Activated T-helper 2 cell treated with anti-CD3 and anti-CD28 coated beads, Interferon-gamma antibody, Interleukin-2, Interleukin-4, amounts not matched to agents 10 μg/mL and 5 μg/mL and 100 μg/mL, durations not matched to agents 14 hours and 24 hours and 36 hours (primary cell): ENCODE measurements at regions not wholly inside any gene's neighbourhood (a gene's known extent, or its start where the extent isn't known, plus 50 kb on each side); places are given as distances from the start of the nearest gene placed in this dataset.

Source experiments
- DNase-seq: peaks from one replicate; pipeline ENCODE4 v3.0.0; 2021; ENCODE audit warnings: low spot score
- H3K27ac Mint-ChIP-seq: one replicate; pipeline ENCODE4 v1.8.0; 2021; ENCODE audit warnings: mixed read lengths
- H3K27me3 Mint-ChIP-seq: one replicate; pipeline ENCODE4 v1.8.0; 2021; ENCODE audit warnings: low read depth, mixed read lengths
- H3K36me3 Mint-ChIP-seq: one replicate; pipeline ENCODE4 v1.8.0; 2021; ENCODE audit warnings: low read depth, mixed read lengths
- H3K4me1 Mint-ChIP-seq: one replicate; pipeline ENCODE4 v1.8.0; 2021; ENCODE audit warnings: low read depth, mixed read lengths
- H3K4me3 Mint-ChIP-seq: one replicate; pipeline ENCODE4 v1.8.0; 2021; ENCODE audit warnings: low read depth, mild to moderate bottlenecking, moderate library complexity, mixed read lengths
- H3K9me3 Mint-ChIP-seq: one replicate; pipeline ENCODE4 v1.8.0; 2021; ENCODE audit warnings: mixed read lengths
- intact Hi-C: fragments of 100-400 bp; cut with micrococcal nuclease; formaldehyde crosslinking; loops from one replicate; pipeline ENCODE4 v1.15.1; 2023

- no peak overlapping the region for H3K27ac Mint-ChIP-seq
- no peak overlapping the region for H3K4me3 Mint-ChIP-seq
Measured at GRCh38 chr1:221289103-221289502, 409.9 kb downstream of the HLX start.

GRCh38 chr1:221290669-221291068 is 411.4 kb downstream of the HLX start:
- intact Hi-C loops = no loop called here
- DNase-seq = no peak
- H3K27ac Mint-ChIP-seq = no peak overlapping the region

More at GRCh38 chr1:221289103-221289502, 409.9 kb downstream of the HLX start:
- Mint-ChIP-seq H3K36me3 (no peaks in the 10 kb centered on the region), H3K4me1 (peaks cover 6% of the 10 kb centered on the region), H3K9me3 (no peaks in the 10 kb centered on the region), H3K27me3 (no peaks in the 10 kb centered on the region)
- intact Hi-C loops = no loop called here
- DNase-seq = no peak

GRCh38 chr1:221291113-221291512 is 411.9 kb downstream of the HLX start:
- Mint-ChIP-seq H3K4me3 (no peak overlapping the region), H3K9me3 (no peaks in the 10 kb centered on the region), H3K27me3 (no peaks in the 10 kb centered on the region), H3K4me1 (peaks cover 6% of the 10 kb centered on the region), H3K36me3 (no peaks in the 10 kb centered on the region), H3K27ac (no peak overlapping the region)
- intact Hi-C loops = no loop called here
- DNase-seq = no peak

More at GRCh38 chr1:221290669-221291068, 411.4 kb downstream of the HLX start:
- Mint-ChIP-seq H3K36me3 (no peaks in the 10 kb centered on the region), H3K9me3 (no peaks in the 10 kb centered on the region), H3K27me3 (no peaks in the 10 kb centered on the region), H3K4me1 (peaks cover 6% of the 10 kb centered on the region), H3K4me3 (no peak overlapping the region)

- intact Hi-C loops = no loop called here
- Mint-ChIP-seq H3K36me3 (no peaks in the 10 kb centered on the region), H3K27ac (no peak overlapping the region), H3K9me3 (no peaks in the 10 kb centered on the region), H3K27me3 (no peaks in the 10 kb centered on the region), H3K4me1 (peaks cover 6% of the 10 kb centered on the region), H3K4me3 (no peak overlapping the region)
- no peak for DNase-seq
Measured at GRCh38 chr1:221292652-221293051, 413.4 kb downstream of the HLX start.

- Mint-ChIP-seq H3K4me1 (peaks cover 6% of the 10 kb centered on the region), H3K9me3 (no peaks in the 10 kb centered on the region), H3K27ac (no peak overlapping the region), H3K4me3 (no peak overlapping the region), H3K36me3 (no peaks in the 10 kb centered on the region), H3K27me3 (no peaks in the 10 kb centered on the region)
- intact Hi-C loops = no loop called here
- no peak for DNase-seq
Measured at GRCh38 chr1:221294242-221294641, 415.0 kb downstream of the HLX start.

- peaks cover 4% of the 10 kb centered on the region for H3K27me3 Mint-ChIP-seq
- DNase-seq = no peak
- intact Hi-C loops = no loop called here
- H3K27ac Mint-ChIP-seq = no peak overlapping the region
- no peaks in the 10 kb centered on the region for H3K9me3 Mint-ChIP-seq
- no peaks in the 10 kb centered on the region for H3K36me3 Mint-ChIP-seq
- H3K4me1 Mint-ChIP-seq = no peaks in the 10 kb centered on the region
- no peak overlapping the region for H3K4me3 Mint-ChIP-seq
Measured at GRCh38 chr1:221302357-221302756, 423.1 kb downstream of the HLX start.

- Mint-ChIP-seq H3K4me1 (no peaks in the 10 kb centered on the region), H3K9me3 (no peaks in the 10 kb centered on the region), H3K27me3 (peaks cover 4% of the 10 kb centered on the region), H3K36me3 (no peaks in the 10 kb centered on the region), H3K4me3 (no peak overlapping the region), H3K27ac (no peak overlapping the region)
- DNase-seq = no peak
- intact Hi-C loops = no loop called here
Measured at GRCh38 chr1:221302810-221303209, 423.6 kb downstream of the HLX start.

- no peaks in the 10 kb centered on the region for H3K36me3 Mint-ChIP-seq
- no peak overlapping the region for H3K4me3 Mint-ChIP-seq
- no peak overlapping the region for H3K27ac Mint-ChIP-seq
- DNase-seq = no peak
- intact Hi-C loops = no loop called here
- H3K27me3 Mint-ChIP-seq = peaks cover 4% of the 10 kb centered on the region
- H3K4me1 Mint-ChIP-seq = no peaks in the 10 kb centered on the region
- H3K9me3 Mint-ChIP-seq = no peaks in the 10 kb centered on the region
Measured at GRCh38 chr1:221303623-221304022, 424.4 kb downstream of the HLX start.

GRCh38 chr1:221306239-221306638 is 427.0 kb downstream of the HLX start:
- Mint-ChIP-seq H3K27me3 (no peaks in the 10 kb centered on the region), H3K27ac (no peak overlapping the region), H3K9me3 (no peaks in the 10 kb centered on the region), H3K4me3 (no peak overlapping the region), H3K4me1 (no peaks in the 10 kb centered on the region), H3K36me3 (no peaks in the 10 kb centered on the region)
- intact Hi-C loops = no loop called here
- no peak for DNase-seq

GRCh38 chr1:221308534-221309511 is 429.6 kb downstream of the HLX start:
- no peak overlapping the region for H3K27ac Mint-ChIP-seq
- peaks cover 3% of the 10 kb centered on the region for H3K27me3 Mint-ChIP-seq

GRCh38 chr1:221309723-221310122 is 430.5 kb downstream of the HLX start:
- Mint-ChIP-seq H3K36me3 (no peaks in the 10 kb centered on the region), H3K4me1 (no peaks in the 10 kb centered on the region), H3K9me3 (no peaks in the 10 kb centered on the region), H3K27ac (no peak overlapping the region), H3K4me3 (no peak overlapping the region), H3K27me3 (peaks cover 3% of the 10 kb centered on the region)
- no peak for DNase-seq
- intact Hi-C loops = no loop called here

More at GRCh38 chr1:221308534-221309511, 429.6 kb downstream of the HLX start:
- intact Hi-C loops = no loop called here
- Mint-ChIP-seq H3K4me3 (no peak overlapping the region), H3K36me3 (no peaks in the 10 kb centered on the region), H3K4me1 (no peaks in the 10 kb centered on the region), H3K9me3 (no peaks in the 10 kb centered on the region)
- DNase-seq = no peak

- H3K27ac Mint-ChIP-seq = no peak overlapping the region
- H3K9me3 Mint-ChIP-seq = no peaks in the 10 kb centered on the region
- H3K36me3 Mint-ChIP-seq = no peaks in the 10 kb centered on the region
- DNase-seq = no peak
- peaks cover 3% of the 10 kb centered on the region for H3K27me3 Mint-ChIP-seq
- intact Hi-C loops = no loop called here
- H3K4me3 Mint-ChIP-seq = no peak overlapping the region
- no peaks in the 10 kb centered on the region for H3K4me1 Mint-ChIP-seq
Measured at GRCh38 chr1:221310180-221310579, 430.9 kb downstream of the HLX start.

- Mint-ChIP-seq H3K27ac (no peak overlapping the region), H3K9me3 (no peaks in the 10 kb centered on the region), H3K36me3 (no peaks in the 10 kb centered on the region), H3K4me1 (no peaks in the 10 kb centered on the region), H3K4me3 (no peak overlapping the region), H3K27me3 (peaks cover 3% of the 10 kb centered on the region)
- intact Hi-C loops = no loop called here
- DNase-seq = no peak
Measured at GRCh38 chr1:221315330-221315729, 426.6 kb downstream of the DUSP10 start.
